GM18508 (cell line): ENCODE measurements at regions not wholly inside any gene's neighbourhood (a gene's known extent, or its start where the extent isn't known, plus 50 kb on each side); places are given as distances from the start of the nearest gene placed in this dataset.

Experiments used
- ATAC-seq: cut with Tn5 transposase; IDR thresholded peaks from one replicate; pipeline ENCODE4 v1.9.1; 2021; ENCODE audit warnings: moderate number of reproducible peaks; ENCODE audit not compliant: insufficient read depth, unreplicated experiment

DNA sequence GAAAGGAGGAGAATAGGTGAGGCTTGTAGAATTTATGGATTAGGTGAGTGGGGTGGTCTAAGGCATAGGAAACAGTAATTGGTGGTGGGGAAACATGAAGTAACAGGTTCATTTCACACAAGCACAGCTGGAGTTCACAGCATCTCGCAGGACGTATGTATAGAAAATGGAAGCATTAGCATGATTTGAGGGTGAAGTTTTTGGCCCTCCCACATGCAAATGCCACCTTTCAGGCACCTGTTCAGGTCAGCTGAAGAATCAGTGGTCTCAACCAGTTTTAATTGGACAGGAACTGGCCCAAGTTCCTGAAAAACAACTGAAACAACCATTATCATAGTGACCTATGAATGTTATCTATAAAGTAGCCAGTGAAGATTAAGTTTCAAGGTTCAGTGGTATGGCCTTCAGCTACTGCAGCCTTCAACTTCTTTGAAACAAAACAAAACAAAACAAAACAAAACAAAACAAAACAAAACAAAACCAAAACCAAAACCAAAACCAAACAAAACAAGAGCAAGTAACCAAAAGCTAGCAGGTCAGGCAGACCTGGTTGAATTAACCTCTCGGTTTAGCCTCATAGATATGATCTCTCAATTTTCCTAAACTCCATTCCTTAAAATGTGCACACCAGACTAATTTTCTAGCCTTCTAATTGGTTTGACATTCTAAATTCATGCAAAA, 102.1 kb upstream of the SPHKAP start:
- no peak for ATAC-seq

DNA sequence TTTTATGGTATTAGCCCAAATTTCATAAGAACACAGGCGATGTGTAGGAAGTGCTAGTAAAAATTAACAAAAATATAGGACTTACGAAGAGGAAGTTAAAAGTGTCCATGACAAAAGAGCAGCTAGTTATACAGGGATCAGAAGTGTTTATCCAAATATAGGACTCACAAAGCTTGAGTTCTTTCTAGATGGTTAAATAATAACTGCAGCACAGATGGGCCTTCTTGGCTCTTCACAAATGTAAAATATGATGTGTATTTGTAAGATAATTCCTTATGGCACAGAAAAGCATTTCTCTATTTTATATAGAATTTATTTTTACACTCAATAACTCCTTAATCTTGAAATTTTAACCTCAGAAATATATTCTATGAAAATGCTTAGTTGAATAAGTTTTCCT, 100.9 kb upstream of the SPHKAP start:
- no peak for ATAC-seq

DNA sequence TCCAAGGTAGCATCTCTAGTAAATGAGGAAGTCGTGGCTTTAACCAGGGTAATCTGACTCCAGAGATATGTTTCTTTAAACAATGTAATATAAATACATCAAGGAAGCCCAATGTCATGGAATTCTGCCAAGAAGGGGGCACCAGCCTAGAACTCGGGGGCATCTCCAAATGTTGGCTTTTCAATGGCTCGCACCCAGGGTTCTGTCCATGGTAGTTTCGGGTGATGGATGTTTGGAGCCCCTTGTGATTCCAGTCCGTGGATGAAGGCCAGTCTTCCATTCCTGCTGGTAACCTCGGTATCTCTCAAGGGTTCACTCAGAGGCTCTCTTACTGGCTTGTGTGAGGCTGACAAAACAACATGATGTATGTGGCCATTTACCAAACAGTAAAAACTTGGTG, 91.7 kb upstream of the SPHKAP start:
- ATAC-seq = no peak

DNA sequence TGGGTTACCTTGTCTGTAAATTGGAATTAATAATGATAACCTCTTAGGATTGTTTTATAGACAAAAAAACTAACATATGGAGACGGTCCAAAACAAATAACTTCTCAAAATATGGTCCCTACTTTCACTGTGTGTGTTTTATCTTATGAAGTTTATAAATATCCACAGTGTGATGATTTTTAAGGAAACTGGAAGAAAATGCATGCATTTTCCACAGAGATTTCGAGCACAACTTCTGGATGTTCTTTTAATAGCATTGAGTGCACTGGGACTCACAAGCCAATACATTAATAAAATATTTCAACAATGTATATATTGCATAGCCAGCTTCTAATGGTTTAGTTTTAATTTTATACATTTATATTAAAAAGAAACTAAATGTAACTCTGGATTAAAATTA, 87.9 kb upstream of the SPHKAP start:
- no peak for ATAC-seq

DNA sequence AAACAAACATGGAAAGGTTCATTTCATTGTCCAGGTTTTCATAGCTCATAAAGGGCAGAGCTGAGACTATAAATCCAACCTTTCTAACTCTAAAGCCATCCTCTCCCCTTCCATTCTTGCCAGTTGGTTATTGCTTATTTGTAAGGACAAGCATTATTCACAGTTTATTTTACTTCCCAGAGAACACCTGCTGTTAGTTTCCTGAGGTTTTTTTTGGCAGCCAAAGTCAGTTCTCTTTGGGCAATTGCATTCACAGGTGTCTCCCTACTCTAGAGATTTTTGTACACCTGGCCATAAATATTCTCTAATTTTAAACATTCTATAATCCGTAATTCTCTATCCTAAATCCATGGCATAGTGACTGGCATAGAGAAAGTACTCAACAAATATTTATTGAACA, 87.3 kb upstream of the SPHKAP start:
- no peak for ATAC-seq

DNA sequence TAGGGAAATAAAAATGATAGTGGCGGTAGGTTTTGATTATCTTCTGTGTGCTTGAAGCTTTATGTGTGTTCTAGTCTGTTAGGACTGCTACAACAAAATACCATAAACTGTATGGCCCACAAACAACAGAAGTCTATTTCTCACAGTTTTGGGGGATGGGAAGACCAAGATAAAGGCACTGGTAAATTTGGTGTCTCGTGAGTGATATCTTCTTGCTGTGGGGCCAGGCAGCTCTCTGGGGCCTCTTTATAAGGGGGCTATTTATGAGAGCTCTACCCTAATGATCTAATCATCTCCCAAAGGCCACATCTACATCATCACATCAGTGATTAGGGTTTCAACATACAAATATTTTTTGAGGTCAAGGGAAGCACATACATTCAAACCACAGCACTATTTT, 86.8 kb upstream of the SPHKAP start:
- no peak for ATAC-seq

DNA sequence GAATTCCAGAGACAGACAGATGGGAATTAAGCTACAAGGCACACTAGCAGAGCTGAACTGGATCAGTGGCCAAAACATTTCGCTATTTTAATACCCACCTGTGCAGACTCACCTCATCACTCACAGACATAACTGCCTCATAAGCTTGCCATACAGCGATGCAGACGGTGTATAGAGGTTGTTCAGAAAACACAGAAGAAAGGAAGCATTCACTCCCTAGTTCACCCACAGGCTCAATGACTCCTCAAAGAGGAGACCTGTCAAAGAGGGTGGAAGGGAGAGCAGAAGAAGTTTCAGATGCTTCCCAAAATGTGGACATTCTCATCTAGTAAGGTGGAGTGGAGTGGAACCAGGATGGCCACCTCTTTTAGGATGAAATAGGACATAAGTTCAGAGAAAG, 81.7 kb upstream of the SPHKAP start:
- ATAC-seq = no peak

DNA sequence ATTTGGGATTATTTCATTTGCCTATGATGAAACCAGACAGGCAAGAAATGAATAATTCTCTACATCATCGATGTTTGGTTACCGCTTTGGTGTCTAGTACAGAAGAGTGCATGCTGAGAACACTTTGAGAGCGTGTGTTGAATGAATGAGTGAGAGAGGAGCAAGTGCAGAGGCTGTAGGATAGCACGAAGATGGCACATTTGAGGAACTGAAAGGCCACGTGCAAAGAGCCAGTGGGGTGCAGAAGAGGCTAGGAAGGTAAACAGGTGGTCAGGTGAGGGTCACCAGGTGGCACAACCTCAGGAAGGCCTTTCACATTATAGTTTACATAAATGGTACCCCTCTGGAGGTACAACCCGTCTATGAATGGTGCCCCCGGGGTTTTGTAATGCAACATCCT, 80.1 kb upstream of the SPHKAP start:
- no peak for ATAC-seq

DNA sequence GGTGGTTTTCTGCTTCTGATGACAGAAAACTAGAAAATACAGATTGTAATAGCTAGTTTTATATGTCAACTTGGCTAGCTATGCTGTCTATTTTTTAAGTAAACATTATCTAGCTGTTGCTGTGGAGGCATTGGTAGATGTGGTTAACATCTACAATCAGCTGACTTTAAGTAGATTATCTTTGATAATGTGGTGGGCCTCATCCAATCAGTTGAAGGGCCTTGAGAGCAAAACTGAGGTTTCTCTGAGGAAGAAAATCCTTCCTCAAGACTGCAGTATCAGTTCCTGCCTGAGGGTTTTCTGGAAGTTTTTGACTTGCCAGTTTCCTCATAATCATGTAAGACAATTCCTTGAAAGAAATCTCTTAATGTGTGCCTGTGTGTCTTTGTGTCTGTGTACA, 75.9 kb upstream of the SPHKAP start:
- ATAC-seq = no peak

DNA sequence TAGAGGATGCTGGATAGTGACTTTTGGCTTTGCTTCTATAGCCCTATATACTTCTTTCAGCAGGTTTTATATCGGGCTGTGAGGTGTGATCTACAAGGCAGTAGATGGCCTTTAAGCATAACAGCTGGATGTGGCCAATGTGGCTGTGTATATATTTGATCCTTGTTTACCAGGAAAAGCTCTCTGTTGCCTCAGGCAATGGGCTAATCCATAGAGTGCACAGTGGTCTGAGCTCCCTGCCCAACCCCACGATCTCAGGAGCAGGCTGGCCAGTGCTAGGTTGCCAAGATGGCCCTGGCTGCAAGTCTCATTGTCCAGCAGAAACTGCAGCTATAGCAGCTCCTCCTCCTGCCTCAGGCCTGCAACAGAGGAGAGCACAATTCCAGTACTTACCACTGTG, 72.3 kb upstream of the SPHKAP start:
- ATAC-seq = no peak

DNA sequence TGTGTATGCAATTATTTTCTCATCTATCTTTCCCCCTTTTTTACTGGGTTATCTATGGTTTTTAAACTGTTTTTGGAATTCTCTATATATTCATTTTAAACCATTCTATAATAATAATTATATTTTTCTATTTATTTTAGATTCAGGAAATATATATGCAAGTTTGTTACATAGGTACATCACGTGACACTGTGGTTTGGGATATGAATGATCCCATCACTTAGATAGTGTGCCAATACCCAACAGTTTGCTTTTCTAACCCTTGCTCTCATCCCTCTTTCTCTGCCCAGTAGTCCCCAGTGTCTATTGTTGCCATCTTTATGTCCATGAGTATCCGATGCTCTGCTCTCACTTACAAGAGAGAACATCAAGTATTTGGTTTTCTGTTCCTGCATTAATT, 65.8 kb upstream of the SPHKAP start:
- no peak for ATAC-seq

DNA sequence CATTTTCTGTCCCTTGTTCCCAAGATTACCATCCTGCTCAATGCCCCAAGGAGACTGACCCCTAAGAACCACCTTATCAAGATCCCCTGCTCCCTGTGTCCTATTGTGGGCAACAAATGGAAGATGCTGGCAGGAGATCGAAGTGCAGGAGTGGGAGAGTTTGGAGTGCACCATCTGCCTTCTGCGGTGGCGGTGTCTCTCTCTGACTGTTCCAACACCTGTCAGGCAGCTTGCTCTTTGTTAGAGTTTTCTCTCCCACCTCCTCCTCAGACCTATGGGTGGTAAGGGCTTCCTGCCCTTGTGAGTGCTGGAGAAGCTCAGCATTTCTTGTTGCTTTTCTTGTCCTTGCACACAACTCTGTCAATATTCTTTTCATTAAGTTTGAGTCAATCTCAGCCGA, 64.1 kb upstream of the SPHKAP start:
- ATAC-seq = no peak

DNA sequence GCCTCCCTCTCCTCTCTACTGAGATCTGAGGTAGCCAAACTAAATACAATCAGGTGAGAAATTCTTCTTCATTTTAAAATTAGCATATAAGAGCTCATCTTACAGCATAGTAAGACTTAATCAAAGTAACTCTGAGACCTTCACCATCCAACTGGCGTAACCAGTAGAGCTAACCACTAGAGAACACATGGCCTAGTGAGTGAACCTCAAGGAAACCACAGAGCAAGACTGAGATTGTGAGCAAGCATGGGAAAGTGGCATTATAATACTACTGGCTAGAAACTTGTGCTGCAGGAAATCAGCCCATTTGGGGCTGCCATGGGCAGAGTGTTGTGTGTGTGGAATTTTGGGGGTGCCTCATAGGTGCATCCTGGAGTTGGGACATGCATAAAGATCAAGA, 61.1 kb upstream of the SPHKAP start:
- ATAC-seq = no peak

DNA sequence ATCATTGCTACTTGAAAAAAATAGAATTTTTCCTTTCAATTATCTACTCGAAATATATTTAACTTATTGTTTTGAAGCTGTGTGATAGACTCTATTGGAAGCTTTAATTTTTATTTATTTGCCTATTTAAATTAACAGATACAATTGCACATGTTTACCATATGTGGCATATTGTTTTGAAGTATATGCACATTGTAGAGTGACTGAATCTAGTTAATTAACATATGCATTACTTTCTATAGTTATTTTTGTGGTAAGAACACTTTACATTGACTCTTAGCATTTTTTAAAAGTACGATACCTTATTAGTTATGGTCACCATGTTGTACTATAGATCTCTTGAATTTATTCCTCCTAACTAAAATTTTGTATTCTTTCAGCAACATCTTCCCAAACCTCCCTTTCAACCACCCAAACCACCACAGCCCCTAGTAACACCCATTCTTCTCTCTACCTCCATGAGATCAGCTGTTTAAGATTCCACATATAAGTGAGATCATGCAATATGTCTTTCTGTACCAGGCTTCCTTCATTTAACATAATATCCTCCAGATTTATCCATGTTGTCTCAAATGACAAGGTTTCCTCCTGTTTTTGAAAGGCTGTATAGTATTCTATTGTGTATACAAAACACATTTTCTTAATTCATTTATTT, 58.5 kb upstream of the SPHKAP start:
- no peak for ATAC-seq

DNA sequence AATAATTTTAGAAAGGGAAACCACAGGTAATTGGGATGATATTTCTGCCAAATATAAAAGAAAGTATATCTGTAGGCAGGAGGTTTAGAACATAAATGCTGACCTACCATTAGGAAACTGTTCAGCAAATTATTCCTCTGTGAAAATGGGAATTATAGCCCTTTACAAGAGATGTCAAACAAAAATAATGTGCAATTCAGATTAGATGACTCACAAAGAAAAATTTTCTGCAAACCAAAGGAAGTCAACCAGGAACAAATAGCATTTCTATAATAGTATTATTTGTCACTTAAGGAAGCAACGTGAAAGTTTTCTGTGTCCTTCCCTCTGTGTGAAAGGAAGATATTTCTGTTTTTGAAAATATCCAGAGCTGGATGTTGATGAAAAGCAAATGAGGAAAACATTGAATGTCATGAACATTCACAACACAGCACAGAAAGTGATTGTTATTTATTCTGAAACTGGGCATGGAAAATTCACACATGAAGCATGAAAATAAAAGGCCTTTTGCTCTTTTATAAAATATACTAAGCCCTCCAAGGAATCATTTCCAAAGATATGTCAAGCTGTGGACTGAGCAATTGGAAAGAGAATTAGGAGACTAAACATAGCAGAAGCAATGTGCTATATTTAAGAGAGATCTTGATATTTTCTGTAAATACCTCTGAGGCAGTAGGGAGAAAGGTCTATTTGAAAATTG, 57.9 kb upstream of the SPHKAP start:
- ATAC-seq = no peak
